HepG2 (cell line): ENCODE measurements at regions not wholly inside any gene's neighbourhood (a gene's known extent, or its start where the extent isn't known, plus 50 kb on each side); places are given as distances from the start of the nearest gene placed in this dataset.
"Not testable (repeated sequence)": the region's sequence is repeated elsewhere in the genome, so short reads cannot be mapped to it uniquely, and the experiment has no call there.

Experiments
- ATAC-seq: fragments of 200-7000 bp; cut with Tn5 transposase; 3 replicates; pipeline ENCODE4 v1.9.1; 2020; ENCODE audit warnings: mild to moderate bottlenecking, moderate library complexity
- BruUV-seq: library from RNA; stranded (reverse); fragments of 400-500 nt; replicated peaks from 2 replicates; lab custom pipeline; 2021; lab: Mats Ljungman, UMichigan
- CTCF ChIA-PET: fragments of 300-600 bp; formaldehyde crosslinking; extraction: SDS; loops from one replicate; lab custom pipeline; 2021; ENCODE audit warnings: low total read pairs, inconsistent platforms, low intra/inter-chr PET ratio; lab: Yijun Ruan, JAX
- POLR2A ChIA-PET: fragments of 350-600 bp; sonication (Branson Sonifier 250); formaldehyde crosslinking; loops from one replicate; lab custom pipeline; 2020; ENCODE audit warnings: antibody characterized with exemption, inconsistent platforms; lab: Yijun Ruan, JAX
- DNase-seq: peaks from one replicate; pipeline ENCODE4 v3.0.0-alpha.2; 2015; ENCODE audit warnings: low spot score
- FAIRE-seq: peaks from 3 replicates; lab custom pipeline; 2011; peaks lifted over from hg19 to GRCh38; lab: Jason Lieb, UNC
- H2AFZ ChIP-seq: one replicate; pipeline ENCODE4 v1.6.1; 2011; ENCODE audit warnings: low read length, inconsistent platforms
- H3K27ac ChIP-seq: fragments of 300-600 bp; 3 replicates; pipeline ENCODE4 v1.8.0; 2011; ENCODE audit warnings: mixed run types, mild to moderate bottlenecking, mixed read lengths, low read length, inconsistent platforms; ENCODE audit not compliant: insufficient read depth; ENCODE audit errors: extremely low read length
- H3K27me3 ChIP-seq, 2 experiments: fragments of 200-600 bp in 1 of 2; 2 replicates in 1 of 2; 3 replicates in 1 of 2; pipeline versions ENCODE4 v1.6.0 to v1.8.0; 2011; ENCODE audit warnings: low read length in 2 of 2, mild to moderate bottlenecking in 2 of 2, moderate library complexity in 2 of 2, inconsistent platforms in 1 of 2; ENCODE audit not compliant: insufficient read depth in 2 of 2, control insufficient read depth in 1 of 2
- H3K36me3 ChIP-seq, 2 experiments: fragments of 200-600 bp in 1 of 2; replicated peaks in 1 of 2; 2 replicates in 1 of 2; 3 replicates in 1 of 2; pipeline versions ENCODE4 v1.5.1 to v1.8.0; 2011; ENCODE audit warnings: low read length in 2 of 2, inconsistent platforms in 1 of 2; ENCODE audit not compliant: insufficient read depth in 2 of 2, control insufficient read depth in 1 of 2
- H3K4me1 ChIP-seq: 2 replicates; pipeline ENCODE4 v1.5.1; 2012; ENCODE audit warnings: low read length, inconsistent platforms; ENCODE audit not compliant: insufficient read depth
- H3K4me2 ChIP-seq: 2 replicates; pipeline ENCODE4 v1.6.0; 2011; ENCODE audit warnings: low read depth, low read length, inconsistent platforms
- H3K4me3 ChIP-seq, 3 experiments: fragments of 200-600 bp in 1 of 3; sonication (generic), shearing (Covaris generic) in 1 of 3; replicated peaks in 1 of 3; 2 replicates each; pipeline ENCODE4 v1.5.1; 2011 to 2016; ENCODE audit warnings: low read length in 3 of 3, inconsistent platforms in 2 of 3, low read depth in 2 of 3, mild to moderate bottlenecking in 2 of 3, control low read depth in 1 of 3, mixed read lengths in 1 of 3; ENCODE audit not compliant: insufficient read depth in 1 of 3
- H3K79me2 ChIP-seq: one replicate; pipeline ENCODE4 v1.6.1; 2011; ENCODE audit warnings: low read length, inconsistent platforms; ENCODE audit not compliant: insufficient read depth
- H3K9ac ChIP-seq: 2 replicates; pipeline ENCODE4 v1.6.0; 2011; ENCODE audit warnings: mild to moderate bottlenecking, low read depth, low read length, inconsistent platforms; ENCODE audit not compliant: insufficient read depth
- H3K9me3 ChIP-seq: 2 replicates; pipeline ENCODE4 v1.5.1; 2012; ENCODE audit warnings: mild to moderate bottlenecking, low read length
- H4K20me1 ChIP-seq: 2 replicates; pipeline ENCODE4 v1.6.0; 2011; ENCODE audit warnings: inconsistent platforms, mild to moderate bottlenecking, low read length, moderate library complexity; ENCODE audit not compliant: insufficient read depth
- CEBPG ChIP-seq: IDR thresholded peaks from 2 replicates; pipeline ENCODE4 v1.6.1; 2016
- GATAD2A ChIP-seq: IDR thresholded peaks from 2 replicates; pipeline ENCODE4 v1.6.1; 2016
- ONECUT2 ChIP-seq: sonication (generic); formaldehyde crosslinking; IDR thresholded peaks from 2 replicates; pipeline ENCODE4 v1.4.0; 2020; ENCODE audit warnings: missing genetic modification reagents
- WGBS: methylation state at CpG from one replicate; pipeline ENCODE4 v1.1.6; 2017; ENCODE audit warnings: low lambda C conversion rate; 5-methylcytosine and 5-hydroxymethylcytosine counted together
- in situ Hi-C: cut with HindIII; loops from 2 replicates; pipeline ENCODE4 v1.10.0; 2017; ENCODE audit warnings: low pct_unique_long_range_greater_than_20kb; ENCODE audit not compliant: extremely low pct_ligation_motif_present
- intact Hi-C: fragments of 100-400 bp; cut with micrococcal nuclease; formaldehyde crosslinking; loops from one replicate; pipeline ENCODE4 v1.10.0; 2022; ENCODE audit not compliant: unreplicated experiment

GRCh38 chr2:87883659-87884058 lies 58.1 kb upstream of the RGPD2 start:
- FAIRE-seq, BruUV-seq, intact Hi-C loops, POLR2A ChIA-PET, H3K79me2 ChIP-seq, H3K9ac ChIP-seq, H2AFZ ChIP-seq, H3K27me3 ChIP-seq, H3K4me1 ChIP-seq, CTCF ChIA-PET, H3K27ac ChIP-seq, H4K20me1 ChIP-seq, DNase-seq, H3K36me3 ChIP-seq, H3K9me3 ChIP-seq, H3K4me3 ChIP-seq: not testable (repeated sequence)
- peak overlapping the region; percentile 12; the same call in 1 of the 2 replicates for H3K4me2 ChIP-seq
- ATAC-seq: peak; percentile 31; the same call in 1 of the 3 replicates
- WGBS: 2% methylated on average over 6 of the region's 6 CpGs
- TF ChIP-seq ONECUT2 (CRISPR knock-in tag): peak; percentile 55
- TF ChIP-seq GATAD2A (CRISPR knock-in tag): peak; percentile 57
- peak; percentile 57 for TF ChIP-seq CEBPG
- TF ChIP-seq, all 625 proteins: peak for 3; not testable (repeated sequence) for 622
- in situ Hi-C loops: not testable (repeated sequence)
